HEK293 (cell line): ENCODE measurements at regions not wholly inside any gene's neighbourhood (a gene's known extent, or its start where the extent isn't known, plus 50 kb on each side); places are given as distances from the start of the nearest gene placed in this dataset.

Source experiments
- CTCF ChIA-PET: fragments of 350-600 bp; formaldehyde crosslinking; extraction: SDS; loops from one replicate; lab custom pipeline; 2021; ENCODE audit warnings: antibody characterized with exemption; lab: Yijun Ruan, JAX
- POLR2A ChIA-PET: fragments of 300-600 bp; formaldehyde crosslinking; extraction: SDS; loops from one replicate; lab custom pipeline; 2020; ENCODE audit warnings: antibody characterized with exemption, inconsistent platforms; lab: Yijun Ruan, JAX
- H3K27ac ChIP-seq: fragments of 200-500 bp; sonication (Bioruptor generic); 2 replicates; pipeline ENCODE4 v1.5.1; 2014; ENCODE audit warnings: low read depth, low read length, control low read depth, inconsistent platforms; ENCODE audit errors: extremely low read depth
- H3K36me3 ChIP-seq, 2 experiments: fragments of 200-500 bp in 1 of 2; sonication (Bioruptor generic) in 1 of 2; 1 replicate in 1 of 2; 2 replicates in 1 of 2; pipeline ENCODE4 v1.5.1; 2014 to 2017; ENCODE audit warnings: inconsistent platforms in 2 of 2, low read length in 2 of 2; ENCODE audit not compliant: control insufficient read depth in 2 of 2, insufficient read depth in 1 of 2
- H3K4me1 ChIP-seq: fragments of 200-500 bp; sonication (Bioruptor generic); 2 replicates; pipeline ENCODE4 v1.5.1; 2014; ENCODE audit warnings: mild to moderate bottlenecking, low read length, inconsistent platforms; ENCODE audit not compliant: control insufficient read depth, insufficient read depth
- H3K4me3 ChIP-seq: 2 replicates; pipeline ENCODE4 v1.5.1; 2011; ENCODE audit warnings: low read depth, mild to moderate bottlenecking, control low read depth, low read length, moderate library complexity
- H3K9me3 ChIP-seq: fragments of 200-500 bp; sonication (Bioruptor generic); 2 replicates; pipeline ENCODE4 v1.5.1; 2014; ENCODE audit warnings: low read depth, low read length, inconsistent platforms; ENCODE audit not compliant: control insufficient read depth, insufficient read depth
- BCL11B ChIP-seq: fragments of 450-650 bp; formaldehyde crosslinking; IDR thresholded peaks from 2 replicates; pipeline ENCODE4 v1.5.1; 2016; ENCODE audit warnings: low read depth, missing biosample characterization, missing genetic modification characterization
- GFI1B ChIP-seq: fragments of 450-650 bp; formaldehyde crosslinking; IDR thresholded peaks from 2 replicates; pipeline ENCODE4 v1.5.1; 2016; ENCODE audit warnings: missing biosample characterization, missing genetic modification characterization
- GLI4 ChIP-seq: fragments of 450-650 bp; formaldehyde crosslinking; IDR thresholded peaks from 2 replicates; pipeline ENCODE4 v1.5.1; 2016; ENCODE audit warnings: missing biosample characterization, missing genetic modification characterization
- KLF9 ChIP-seq: fragments of 450-650 bp; formaldehyde crosslinking; IDR thresholded peaks from 2 replicates; pipeline ENCODE4 v1.5.1; 2016; ENCODE audit warnings: missing biosample characterization, missing genetic modification characterization, low read depth
- SP3 ChIP-seq: fragments of 450-650 bp; formaldehyde crosslinking; IDR thresholded peaks from 2 replicates; pipeline ENCODE4 v1.5.1; 2016; ENCODE audit warnings: missing biosample characterization, missing genetic modification characterization
- ZBTB6 ChIP-seq: fragments of 450-650 bp; formaldehyde crosslinking; IDR thresholded peaks from 2 replicates; pipeline ENCODE4 v1.5.1; 2017; ENCODE audit warnings: missing biosample characterization, missing genetic modification characterization
- ZIC2 ChIP-seq: fragments of 450-650 bp; formaldehyde crosslinking; IDR thresholded peaks from 2 replicates; pipeline ENCODE4 v1.5.1; 2016; ENCODE audit warnings: missing biosample characterization, missing genetic modification characterization
- ZNF133 ChIP-seq: fragments of 450-650 bp; formaldehyde crosslinking; IDR thresholded peaks from 2 replicates; pipeline ENCODE4 v1.5.1; 2016; ENCODE audit warnings: missing biosample characterization, missing genetic modification characterization
- ZNF155 ChIP-seq: fragments of 450-650 bp; formaldehyde crosslinking; IDR thresholded peaks from 2 replicates; pipeline ENCODE4 v1.5.1; 2016; ENCODE audit warnings: missing biosample characterization, missing genetic modification characterization
- ZNF16 ChIP-seq: fragments of 450-650 bp; formaldehyde crosslinking; IDR thresholded peaks from 2 replicates; pipeline ENCODE4 v1.5.1; 2016; ENCODE audit warnings: low read depth, missing biosample characterization, missing genetic modification characterization
- ZNF248 ChIP-seq: fragments of 450-650 bp; formaldehyde crosslinking; IDR thresholded peaks from 2 replicates; pipeline ENCODE4 v1.5.1; 2017; ENCODE audit warnings: missing biosample characterization, missing genetic modification characterization
- ZNF366 ChIP-seq: fragments of 450-650 bp; formaldehyde crosslinking; conservative IDR thresholded peaks from 2 replicates; pipeline ENCODE4 v1.5.1; 2016; ENCODE audit warnings: missing biosample characterization, missing genetic modification characterization
- ZNF37A ChIP-seq: fragments of 450-650 bp; IDR thresholded peaks from 2 replicates; pipeline ENCODE4 v1.5.1; 2018; ENCODE audit warnings: missing biosample characterization, missing genetic modification characterization
- ZNF530 ChIP-seq: fragments of 450-650 bp; formaldehyde crosslinking; IDR thresholded peaks from 2 replicates; pipeline ENCODE4 v1.5.1; 2016; ENCODE audit warnings: low read depth, missing biosample characterization, missing genetic modification characterization
- ZNF544 ChIP-seq: fragments of 450-650 bp; formaldehyde crosslinking; IDR thresholded peaks from 2 replicates; pipeline ENCODE4 v1.5.0; 2017; ENCODE audit warnings: missing biosample characterization, missing genetic modification characterization
- ZNF658 ChIP-seq: fragments of 450-650 bp; formaldehyde crosslinking; IDR thresholded peaks from 2 replicates; pipeline ENCODE4; 2016; ENCODE audit warnings: missing biosample characterization, missing genetic modification characterization
- ZNF692 ChIP-seq: fragments of 450-650 bp; formaldehyde crosslinking; IDR thresholded peaks from 2 replicates; pipeline ENCODE4 v1.5.1; 2016; ENCODE audit warnings: missing biosample characterization, missing genetic modification characterization
- ZNF792 ChIP-seq: fragments of 450-650 bp; formaldehyde crosslinking; IDR thresholded peaks from 2 replicates; pipeline ENCODE4 v1.5.1; 2016; ENCODE audit warnings: missing biosample characterization, missing genetic modification characterization
- ZSCAN23 ChIP-seq: fragments of 450-650 bp; formaldehyde crosslinking; IDR thresholded peaks from 2 replicates; pipeline ENCODE4 v1.5.1; 2016; ENCODE audit warnings: missing biosample characterization, missing genetic modification characterization
- ZXDB ChIP-seq: fragments of 450-650 bp; formaldehyde crosslinking; IDR thresholded peaks from 2 replicates; pipeline ENCODE4 v1.5.1; 2016; ENCODE audit warnings: missing biosample characterization, missing genetic modification characterization
- TF ChIP-seq, protein P1 (sequence below): sonication (generic); formaldehyde crosslinking; IDR thresholded peaks from 2 replicates; pipeline ENCODE4 v1.8.1; 2022; ENCODE audit warnings: mild to moderate bottlenecking, moderate library complexity, missing genetic modification reagents
- TF ChIP-seq, protein P2 (sequence below): fragments of 450-650 bp; formaldehyde crosslinking; IDR thresholded peaks from 2 replicates; pipeline ENCODE4 v1.5.1; 2016; ENCODE audit warnings: missing biosample characterization, missing genetic modification characterization
- TF ChIP-seq, protein P3 (sequence below): fragments of 450-650 bp; formaldehyde crosslinking; IDR thresholded peaks from 2 replicates; pipeline ENCODE4 v1.5.1; 2017; ENCODE audit warnings: missing biosample characterization, missing genetic modification characterization
- TF ChIP-seq, protein P4 (sequence below): fragments of 450-650 bp; formaldehyde crosslinking; IDR thresholded peaks from 2 replicates; pipeline ENCODE4 v1.5.1; 2016; ENCODE audit warnings: missing biosample characterization, missing genetic modification characterization

GRCh38 chr9:1294641-1295258 is 244.6 kb downstream of the DMRT2 start:
- ChIA-PET POLR2A (no interaction called here), CTCF (no interaction called here)
- no peaks in the 10 kb centered on the region for H3K36me3 ChIP-seq
- no peaks in the 10 kb centered on the region for H3K4me1 ChIP-seq
- TF ChIP-seq, protein P1, sequence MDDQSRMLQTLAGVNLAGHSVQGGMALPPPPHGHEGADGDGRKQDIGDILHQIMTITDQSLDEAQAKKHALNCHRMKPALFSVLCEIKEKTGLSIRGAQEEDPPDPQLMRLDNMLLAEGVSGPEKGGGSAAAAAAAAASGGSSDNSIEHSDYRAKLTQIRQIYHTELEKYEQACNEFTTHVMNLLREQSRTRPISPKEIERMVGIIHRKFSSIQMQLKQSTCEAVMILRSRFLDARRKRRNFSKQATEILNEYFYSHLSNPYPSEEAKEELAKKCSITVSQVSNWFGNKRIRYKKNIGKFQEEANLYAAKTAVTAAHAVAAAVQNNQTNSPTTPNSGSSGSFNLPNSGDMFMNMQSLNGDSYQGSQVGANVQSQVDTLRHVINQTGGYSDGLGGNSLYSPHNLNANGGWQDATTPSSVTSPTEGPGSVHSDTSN (CRISPR knock-in tag): no peak
- TF ChIP-seq, protein P2, sequence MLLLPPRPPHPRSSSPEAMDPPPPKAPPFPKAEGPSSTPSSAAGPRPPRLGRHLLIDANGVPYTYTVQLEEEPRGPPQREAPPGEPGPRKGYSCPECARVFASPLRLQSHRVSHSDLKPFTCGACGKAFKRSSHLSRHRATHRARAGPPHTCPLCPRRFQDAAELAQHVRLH (tag by site-specific recombination): no peak
- TF ChIP-seq BCL11B (tag by site-specific recombination) (no peak), ZNF544 (tag by site-specific recombination) (no peak), ZNF792 (tag by site-specific recombination) (no peak), ZNF248 (no peak), ZNF530 (no peak), ZSCAN23 (tag by site-specific recombination) (no peak), GLI4 (tag by site-specific recombination) (no peak), ZNF658 (tag by site-specific recombination) (no peak)
- TF ChIP-seq, protein P3, sequence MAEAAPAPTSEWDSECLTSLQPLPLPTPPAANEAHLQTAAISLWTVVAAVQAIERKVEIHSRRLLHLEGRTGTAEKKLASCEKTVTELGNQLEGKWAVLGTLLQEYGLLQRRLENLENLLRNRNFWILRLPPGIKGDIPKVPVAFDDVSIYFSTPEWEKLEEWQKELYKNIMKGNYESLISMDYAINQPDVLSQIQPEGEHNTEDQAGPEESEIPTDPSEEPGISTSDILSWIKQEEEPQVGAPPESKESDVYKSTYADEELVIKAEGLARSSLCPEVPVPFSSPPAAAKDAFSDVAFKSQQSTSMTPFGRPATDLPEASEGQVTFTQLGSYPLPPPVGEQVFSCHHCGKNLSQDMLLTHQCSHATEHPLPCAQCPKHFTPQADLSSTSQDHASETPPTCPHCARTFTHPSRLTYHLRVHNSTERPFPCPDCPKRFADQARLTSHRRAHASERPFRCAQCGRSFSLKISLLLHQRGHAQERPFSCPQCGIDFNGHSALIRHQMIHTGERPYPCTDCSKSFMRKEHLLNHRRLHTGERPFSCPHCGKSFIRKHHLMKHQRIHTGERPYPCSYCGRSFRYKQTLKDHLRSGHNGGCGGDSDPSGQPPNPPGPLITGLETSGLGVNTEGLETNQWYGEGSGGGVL: no peak
- H3K27ac ChIP-seq: no peak overlapping the region
- no peaks in the 10 kb centered on the region for H3K9me3 ChIP-seq
- no peak overlapping the region for H3K4me3 ChIP-seq

DNA sequence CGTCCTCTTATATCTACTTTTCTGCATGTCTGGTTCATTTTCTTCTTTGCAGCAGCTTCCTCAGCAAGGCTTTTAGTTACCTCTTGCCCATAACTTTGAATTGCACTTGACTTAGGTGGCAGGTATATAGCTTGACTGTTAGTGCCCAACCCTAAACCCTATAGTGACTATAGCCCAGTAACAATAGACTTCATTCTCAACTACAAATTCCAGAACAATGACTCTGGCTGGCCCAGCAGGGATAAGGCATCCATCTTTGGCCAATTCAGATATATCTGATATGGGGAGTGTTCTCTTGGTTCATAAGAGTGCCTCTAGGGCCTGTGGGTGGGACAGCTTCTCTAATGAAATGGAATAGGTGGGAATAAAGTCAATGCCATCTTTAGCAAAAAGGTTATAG is 246.2 kb downstream of the DMRT2 start:
- no peaks in the 10 kb centered on the region for H3K9me3 ChIP-seq
- ChIA-PET POLR2A (no interaction called here), CTCF (interaction anchor here (1.8 kb wide), 1 partner anchor 309 kb away, joined by 3 read pairs; no protein-coding TSS in a partner anchor)
- H3K4me1 ChIP-seq: no peaks in the 10 kb centered on the region
- H3K4me3 ChIP-seq: no peak overlapping the region
- no peak overlapping the region for H3K27ac ChIP-seq
- no peaks in the 10 kb centered on the region for H3K36me3 ChIP-seq
- TF ChIP-seq ZNF366 (no peak), ZNF16 (tag by site-specific recombination) (no peak), BCL11B (tag by site-specific recombination) (no peak), ZNF692 (tag by site-specific recombination) (no peak), ZBTB6 (tag by site-specific recombination) (no peak), ZNF133 (no peak), ZNF37A (tag by site-specific recombination) (no peak), KLF9 (tag by site-specific recombination) (no peak), GFI1B (tag by site-specific recombination) (no peak), ZIC2 (tag by site-specific recombination) (no peak), ZNF155 (no peak), ZXDB (no peak), SP3 (no peak)
- TF ChIP-seq, protein P4, sequence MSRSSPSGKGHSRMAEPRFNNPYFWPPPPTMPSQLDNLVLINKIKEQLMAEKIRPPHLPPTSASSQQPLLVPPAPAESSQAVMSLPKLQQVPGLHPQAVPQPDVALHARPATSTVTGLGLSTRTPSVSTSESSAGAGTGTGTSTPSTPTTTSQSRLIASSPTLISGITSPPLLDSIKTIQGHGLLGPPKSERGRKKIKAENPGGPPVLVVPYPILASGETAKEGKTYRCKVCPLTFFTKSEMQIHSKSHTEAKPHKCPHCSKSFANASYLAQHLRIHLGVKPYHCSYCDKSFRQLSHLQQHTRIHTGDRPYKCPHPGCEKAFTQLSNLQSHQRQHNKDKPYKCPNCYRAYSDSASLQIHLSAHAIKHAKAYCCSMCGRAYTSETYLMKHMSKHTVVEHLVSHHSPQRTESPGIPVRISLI: no peak
